IMR-90 (cell line): ENCODE measurements at regions not wholly inside any gene's neighbourhood (a gene's known extent, or its start where the extent isn't known, plus 50 kb on each side); places are given as distances from the start of the nearest gene placed in this dataset.

Experiments
- ATAC-seq: fragments of 200-7000 bp; cut with Tn5 transposase; 2 replicates; pipeline ENCODE4 v1.9.1; 2020; ENCODE audit warnings: low read depth, mild to moderate bottlenecking, moderate library complexity
- BruUV-seq: library from RNA; stranded (reverse); fragments of 400-500 nt; replicated peaks from 2 replicates; lab custom pipeline; 2021; lab: Mats Ljungman, UMichigan
- CTCF ChIA-PET: fragments of 300-600 bp; formaldehyde crosslinking; extraction: SDS; loops from one replicate; lab custom pipeline; 2021; ENCODE audit warnings: antibody characterized with exemption; lab: Yijun Ruan, JAX
- POLR2A ChIA-PET: fragments of 300-600 bp; sonication (Branson Sonifier 250); formaldehyde crosslinking; loops from one replicate; lab custom pipeline; 2022; ENCODE audit warnings: antibody characterized with exemption; ENCODE audit not compliant: unreplicated experiment; lab: Charles Lee
- DNase-seq: peaks from one replicate; pipeline ENCODE4 v3.0.0; 2013
- H2AFZ ChIP-seq: replicated peaks from 2 replicates; pipeline ENCODE3; 2013; ENCODE audit warnings: low read length, mild to moderate bottlenecking; ENCODE audit not compliant: poor library complexity
- H2AK5ac ChIP-seq: 2 replicates; pipeline ENCODE4 v1.6.1; 2013; ENCODE audit warnings: low read depth, low read length, inconsistent platforms
- H2AK9ac ChIP-seq: replicated peaks from 2 replicates; pipeline ENCODE3; 2013; ENCODE audit warnings: mild to moderate bottlenecking, low read depth, low read length, moderate library complexity; ENCODE audit not compliant: poor library complexity
- H2BK120ac ChIP-seq: 2 replicates; pipeline ENCODE4 v1.6.1; 2013; ENCODE audit warnings: low read depth, low read length, inconsistent platforms
- H2BK15ac ChIP-seq: 3 replicates; pipeline ENCODE4 v1.6.1; 2013; ENCODE audit warnings: low read depth, low read length, inconsistent platforms
- H2BK20ac ChIP-seq: 2 replicates; pipeline ENCODE4 v1.6.1; 2013; ENCODE audit warnings: low read depth, mild to moderate bottlenecking, inconsistent platforms, low read length, moderate library complexity
- H2BK5ac ChIP-seq: 2 replicates; pipeline ENCODE4 v1.6.1; 2013; ENCODE audit warnings: mild to moderate bottlenecking, low read depth, low read length, inconsistent platforms; ENCODE audit not compliant: poor library complexity, severe bottlenecking
- H3K14ac ChIP-seq: replicated peaks from 2 replicates; pipeline ENCODE4 v1.6.1; 2013; ENCODE audit warnings: low read depth, low read length, inconsistent platforms
- H3K18ac ChIP-seq: 2 replicates; pipeline ENCODE4 v1.6.1; 2013; ENCODE audit warnings: low read depth, low read length, control low read depth
- H3K23ac ChIP-seq: 2 replicates; pipeline ENCODE4 v1.6.1; 2013; ENCODE audit warnings: low read depth, low read length, inconsistent platforms
- H3K27ac ChIP-seq: 2 replicates; pipeline ENCODE4 v1.5.1; 2013; ENCODE audit warnings: mild to moderate bottlenecking, control low read depth, low read length; ENCODE audit not compliant: insufficient read depth
- H3K27me3 ChIP-seq: 2 replicates; pipeline ENCODE4 v1.6.1; 2013; ENCODE audit warnings: low read length; ENCODE audit not compliant: control insufficient read depth, insufficient read depth
- H3K36me3 ChIP-seq: 2 replicates; pipeline ENCODE4 v1.6.1; 2013; ENCODE audit warnings: low read length, mixed read lengths; ENCODE audit not compliant: control insufficient read depth, insufficient read depth
- H3K4ac ChIP-seq: 2 replicates; pipeline ENCODE4 v1.6.1; 2013; ENCODE audit warnings: low read depth, low read length, inconsistent platforms
- H3K4me1 ChIP-seq: 2 replicates; pipeline ENCODE4 v1.6.1; 2013; ENCODE audit warnings: low read length, mixed read lengths; ENCODE audit not compliant: control insufficient read depth, insufficient read depth
- H3K4me2 ChIP-seq: 2 replicates; pipeline ENCODE4 v1.6.1; 2013; ENCODE audit warnings: low read depth, mild to moderate bottlenecking, control low read depth, low read length, moderate library complexity
- H3K4me3 ChIP-seq: 2 replicates; pipeline ENCODE4 v1.5.1; 2013; ENCODE audit warnings: low read depth, mild to moderate bottlenecking, control low read depth, low read length, moderate library complexity; ENCODE audit not compliant: insufficient read depth
- H3K56ac ChIP-seq: 2 replicates; pipeline ENCODE4 v1.6.1; 2013; ENCODE audit warnings: low read length, inconsistent platforms; ENCODE audit not compliant: insufficient read depth; ENCODE audit errors: extremely low read depth
- H3K79me1 ChIP-seq, 2 experiments: 2 replicates each; pipeline ENCODE4 v1.6.1; 2013; ENCODE audit warnings: low read length in 2 of 2, inconsistent platforms in 1 of 2, low read depth in 1 of 2
- H3K9ac ChIP-seq: 2 replicates; pipeline ENCODE4 v1.6.1; 2013; ENCODE audit warnings: low read depth, low read length, control low read depth
- H3K9me1 ChIP-seq: 2 replicates; pipeline ENCODE4 v1.6.1; 2013; ENCODE audit warnings: low read length, inconsistent platforms; ENCODE audit not compliant: insufficient read depth
- H3K9me3 ChIP-seq: 2 replicates; pipeline ENCODE4 v1.6.1; 2013; ENCODE audit warnings: low read length; ENCODE audit not compliant: control insufficient read depth, insufficient read depth
- H4K20me1 ChIP-seq: 2 replicates; pipeline ENCODE4 v1.6.1; 2013; ENCODE audit warnings: low read length, inconsistent platforms; ENCODE audit not compliant: insufficient read depth
- H4K5ac ChIP-seq: 2 replicates; pipeline ENCODE4 v1.6.1; 2013; ENCODE audit warnings: mild to moderate bottlenecking, low read depth, low read length, control low read depth
- H4K8ac ChIP-seq, 2 experiments: 2 replicates each; pipeline ENCODE4 v1.6.1; 2013; ENCODE audit warnings: low read depth in 2 of 2, low read length in 2 of 2, control low read depth in 1 of 2, inconsistent platforms in 1 of 2
- H4K91ac ChIP-seq: 2 replicates; pipeline ENCODE4 v1.6.1; 2013; ENCODE audit warnings: low read depth, low read length, inconsistent platforms; ENCODE audit not compliant: insufficient read depth
- CEBPB ChIP-seq: IDR thresholded peaks from 2 replicates; pipeline ENCODE4 v1.6.1; 2012; ENCODE audit warnings: low read depth, low read length, improper control_type of control experiment
- MAFK ChIP-seq: IDR thresholded peaks from 2 replicates; pipeline ENCODE4 v1.6.1; 2012; ENCODE audit warnings: low read depth, low read length, improper control_type of control experiment
- MXI1 ChIP-seq: IDR thresholded peaks from 2 replicates; pipeline ENCODE4 v1.6.1; 2012; ENCODE audit warnings: low read depth, mild to moderate bottlenecking, low read length, moderate library complexity, borderline replicate concordance
- NFE2L2 ChIP-seq: fragments of 150-350 bp; IDR thresholded peaks from 2 replicates; pipeline ENCODE4 v1.6.1; 2016; ENCODE audit warnings: low read depth, mild to moderate bottlenecking, low read length
- POLR2A ChIP-seq: IDR thresholded peaks from 2 replicates; pipeline ENCODE4 v1.6.1; 2012; ENCODE audit warnings: mild to moderate bottlenecking, low read depth, low read length
- RAD21 ChIP-seq: IDR thresholded peaks from 2 replicates; pipeline ENCODE4 v1.6.1; 2012; ENCODE audit warnings: low read length, improper control_type of control experiment
- RCOR1 ChIP-seq: IDR thresholded peaks from 2 replicates; pipeline ENCODE4 v1.6.1; 2012; ENCODE audit warnings: mild to moderate bottlenecking, low read length, improper control_type of control experiment; ENCODE audit not compliant: insufficient replicate concordance
- USF2 ChIP-seq: fragments of 150-350 bp; IDR thresholded peaks from 2 replicates; pipeline ENCODE4 v1.6.1; 2017; ENCODE audit warnings: mild to moderate bottlenecking, antibody characterized with exemption, low read length, low read depth
- WGBS, 2 experiments: methylation state at CpG; one replicate each; pipeline versions ENCODE4 v1.1.5 to v1.1.7; 2013; ENCODE audit warnings: missing lambda C conversion rate in 2 of 2; ENCODE audit not compliant: insufficient read length in 1 of 2; ENCODE audit errors: extremely low coverage in 2 of 2; 5-methylcytosine and 5-hydroxymethylcytosine counted together
- dilution Hi-C: fragments of 300-500 bp; cut with HindIII; formaldehyde crosslinking; loops from one replicate; pipeline ENCODE4 v1.14.3; 2018; ENCODE audit warnings: low sequenced_read_pairs; ENCODE audit not compliant: unreplicated experiment
- in situ Hi-C: fragments of 300-500 bp; cut with MboI; formaldehyde crosslinking; loops from 3 replicates; pipeline ENCODE4 v1.14.3; 2019; ENCODE audit warnings: low sequenced_read_pairs, inconsistent platforms, mixed read lengths
- intact Hi-C: fragments of 100-400 bp; cut with micrococcal nuclease; formaldehyde crosslinking; loops from 2 replicates; pipeline ENCODE4 v1.10.0; 2022

DNA sequence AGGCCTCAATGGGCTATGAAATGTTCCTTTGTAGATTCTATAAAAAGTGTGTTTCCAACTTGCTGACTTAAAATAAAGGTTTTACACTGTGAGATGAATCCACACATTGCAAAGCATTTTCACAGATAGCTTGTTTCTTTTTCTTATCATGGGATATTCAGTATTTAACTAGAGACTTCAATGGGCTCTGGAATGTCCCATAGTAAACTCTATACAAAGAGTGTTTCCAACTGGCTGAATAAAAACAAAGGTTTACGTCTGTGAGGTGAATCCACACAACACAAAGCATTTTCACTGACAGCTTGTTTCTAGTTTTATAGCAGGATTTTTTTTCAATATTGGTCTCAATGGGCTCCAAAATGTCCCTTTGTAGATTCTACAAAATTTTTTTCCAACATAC lies 550.1 kb downstream of the KCNJ18 start:
- Histone ChIP-seq H3K27me3 (no peaks in the 10 kb centered on the region), H2AFZ (no peak overlapping the region), H3K4me2 (no peak overlapping the region), H4K8ac (no peak overlapping the region), H2AK9ac (no peak overlapping the region), H3K23ac (no peak overlapping the region), H3K4me1 (no peaks in the 10 kb centered on the region), H2BK5ac (no peak overlapping the region), H4K20me1 (no peaks in the 10 kb centered on the region), H4K91ac (no peak overlapping the region), H3K9ac (no peak overlapping the region), H4K5ac (no peak overlapping the region), H2BK15ac (no peak overlapping the region), H3K9me1 (no peaks in the 10 kb centered on the region), H3K9me3 (0 out of 2 replicates have a peak, but pooled peaks cover 4% of the 10 kb centered on the region), H3K4me3 (no peak overlapping the region), H3K79me1 (no peaks in the 10 kb centered on the region), H3K14ac (no peak overlapping the region), H3K18ac (no peak overlapping the region), H3K56ac (no peak overlapping the region), H3K36me3 (no peaks in the 10 kb centered on the region), H2BK20ac (no peak overlapping the region), H3K4ac (no peak overlapping the region), H2BK120ac (no peak overlapping the region), H2AK5ac (no peak overlapping the region), H3K27ac (no peak overlapping the region)
- ATAC-seq (no peak), DNase-seq (no peak)
- no CpG with 5 or more reads among the region's 1 CpG for WGBS, 2 experiments
- POLR2A ChIA-PET, result no interaction called here
- in situ Hi-C loops, result no loop called here
- no TSS peak for BruUV-seq
- no peak for TF ChIP-seq NFE2L2
- no peak for TF ChIP-seq USF2
- TF ChIP-seq POLR2A, result no peak
- no peak for TF ChIP-seq RAD21
- no peak for TF ChIP-seq RCOR1
- no peak for TF ChIP-seq MAFK
- TF ChIP-seq CEBPB, result no peak
- TF ChIP-seq MXI1, result no peak
- CTCF ChIA-PET, result no interaction called here
- dilution Hi-C loops, result no loop called here
- intact Hi-C loops, result no loop called here
